Suprapubic skin (tissue), 4 donors: ENCODE measurements at regions not wholly inside any gene's neighbourhood (a gene's known extent, or its start where the extent isn't known, plus 50 kb on each side); places are given as distances from the start of the nearest gene placed in this dataset.
"Not testable (repeated sequence)": the region's sequence is repeated elsewhere in the genome, so short reads cannot be mapped to it uniquely, and the experiment has no call there.

ENCODE experiments used
- DNase-seq, 2 donors: peaks; one replicate each; pipeline ENCODE4 v3.0.0-alpha.2; 2019; ENCODE audit warnings: low spot score in 2 of 2
- H3K27ac ChIP-seq: fragments of 200-600 bp; sonication (generic); one replicate; pipeline ENCODE4 v1.5.1; 2019
- H3K27me3 ChIP-seq: fragments of 200-600 bp; sonication (generic); one replicate; pipeline ENCODE4 v1.5.1; 2019
- H3K36me3 ChIP-seq: fragments of 200-600 bp; sonication (generic); one replicate; pipeline ENCODE4 v1.5.1; 2019
- H3K4me1 ChIP-seq: fragments of 200-600 bp; sonication (generic); one replicate; pipeline ENCODE4 v1.5.1; 2019
- H3K4me3 ChIP-seq: fragments of 200-600 bp; sonication (generic); one replicate; pipeline ENCODE4 v1.5.1; 2019; ENCODE audit warnings: mild to moderate bottlenecking
- H3K9me3 ChIP-seq: fragments of 200-600 bp; sonication (generic); one replicate; pipeline ENCODE4 v1.5.1; 2019
- CTCF ChIP-seq, 2 donors: fragments of 200-600 bp in 1 of 2; fragments of 450-650 bp in 1 of 2; sonication (generic) in 1 of 2; IDR thresholded peaks; one replicate each; pipeline ENCODE4 v1.5.1; 2016 to 2019; ENCODE audit warnings: antibody characterized with exemption in 2 of 2, mild to moderate bottlenecking in 1 of 2, moderate library complexity in 1 of 2
- EP300 ChIP-seq: sonication (generic); formaldehyde crosslinking; IDR thresholded peaks from one replicate; pipeline ENCODE4 v1.6.1; 2017; ENCODE audit warnings: antibody characterized with exemption
- POLR2A ChIP-seq, 2 donors: fragments of 450-650 bp; IDR thresholded peaks; one replicate each; pipeline ENCODE4 v1.6.1; 2017; ENCODE audit warnings: antibody characterized with exemption in 2 of 2, mild to moderate bottlenecking in 2 of 2, moderate library complexity in 2 of 2
- POLR2AphosphoS5 ChIP-seq, 3 donors: sonication (generic); formaldehyde crosslinking; IDR thresholded peaks; one replicate each; pipeline ENCODE4 v1.6.1; 2017; ENCODE audit warnings: antibody characterized with exemption in 3 of 3
- WGBS: methylation state at CpG from one replicate; pipeline ENCODE4 v1.1.5; 2018; 5-methylcytosine and 5-hydroxymethylcytosine counted together

- Histone ChIP-seq H3K27ac (no peak overlapping the region), H3K27me3 (no peaks in the 10 kb centered on the region), H3K4me1 (no peaks in the 10 kb centered on the region), H3K4me3 (no peak overlapping the region), H3K36me3 (no peaks in the 10 kb centered on the region), H3K9me3 (no peaks in the 10 kb centered on the region)
- DNase-seq = no peak
- no peak for TF ChIP-seq EP300
- no peak for TF ChIP-seq POLR2A (IDR thresholded peaks at IDR 0.05)
- TF ChIP-seq CTCF (IDR thresholded peaks at IDR 0.05) = no peak
- no peak for TF ChIP-seq POLR2AphosphoS5 (IDR thresholded peaks at IDR 0.05)
- 78% methylated on average over 3 of the region's 3 CpGs for WGBS
Measured at GRCh38 chr13:87554045-87554444, 117.1 kb upstream of the SLITRK5 start.

GRCh38 chr13:87557788-87558187, 113.4 kb upstream of the SLITRK5 start:
- H3K36me3 ChIP-seq = no peaks in the 10 kb centered on the region
- H3K27me3 ChIP-seq = no peaks in the 10 kb centered on the region
- no peak for DNase-seq
- 81% methylated on average over 2 of the region's 2 CpGs for WGBS
- no peak overlapping the region for H3K4me3 ChIP-seq
- H3K9me3 ChIP-seq = no peaks in the 10 kb centered on the region
- no peaks in the 10 kb centered on the region for H3K4me1 ChIP-seq
- no peak overlapping the region for H3K27ac ChIP-seq
- TF ChIP-seq POLR2A (IDR thresholded peaks at IDR 0.05) = no peak
- no peak for TF ChIP-seq CTCF (IDR thresholded peaks at IDR 0.05)
- TF ChIP-seq POLR2AphosphoS5 (IDR thresholded peaks at IDR 0.05) = no peak
- no peak for TF ChIP-seq EP300

GRCh38 chr13:87561580-87561979, 109.6 kb upstream of the SLITRK5 start:
- 99% methylated on average over 13 of the region's 31 CpGs for WGBS
- not testable (repeated sequence) for H3K27ac ChIP-seq

GRCh38 chr13:87570669-87571068, 100.5 kb upstream of the SLITRK5 start:
- Histone ChIP-seq H3K36me3 (no peaks in the 10 kb centered on the region), H3K27me3 (no peaks in the 10 kb centered on the region), H3K4me1 (no peaks in the 10 kb centered on the region), H3K27ac (no peak overlapping the region), H3K9me3 (no peaks in the 10 kb centered on the region), H3K4me3 (no peak overlapping the region)
- no peak for DNase-seq
- WGBS = 55% methylated on average over 2 of the region's 2 CpGs
- TF ChIP-seq EP300 (no peak), POLR2A (IDR thresholded peaks at IDR 0.05) (no peak), CTCF (IDR thresholded peaks at IDR 0.05) (no peak), POLR2AphosphoS5 (IDR thresholded peaks at IDR 0.05) (no peak)

More at GRCh38 chr13:87561580-87561979, 109.6 kb upstream of the SLITRK5 start:
- not testable (repeated sequence) for H3K4me3 ChIP-seq, H3K9me3 ChIP-seq, H3K4me1 ChIP-seq, DNase-seq, H3K27me3 ChIP-seq, H3K36me3 ChIP-seq

- Histone ChIP-seq H3K4me1 (no peaks in the 10 kb centered on the region), H3K4me3 (no peak overlapping the region), H3K36me3 (no peaks in the 10 kb centered on the region), H3K9me3 (no peaks in the 10 kb centered on the region), H3K27ac (no peak overlapping the region), H3K27me3 (no peaks in the 10 kb centered on the region)
- no peak for DNase-seq
- TF ChIP-seq POLR2AphosphoS5 (IDR thresholded peaks at IDR 0.05) = no peak
Measured at GRCh38 chr13:87582399-87582798, 88.8 kb upstream of the SLITRK5 start.

- no peak overlapping the region for H3K27ac ChIP-seq
- DNase-seq = no peak
- H3K36me3 ChIP-seq = no peaks in the 10 kb centered on the region
- H3K9me3 ChIP-seq = no peaks in the 10 kb centered on the region
- TF ChIP-seq POLR2A (IDR thresholded peaks at IDR 0.05) (no peak), CTCF (IDR thresholded peaks at IDR 0.05) (no peak), EP300 (no peak)
- whole genome bisulfite sequencing = 88% methylated on average over 1 of the region's 1 CpG
- no peaks in the 10 kb centered on the region for H3K4me1 ChIP-seq
- no peaks in the 10 kb centered on the region for H3K27me3 ChIP-seq
- no peak overlapping the region for H3K4me3 ChIP-seq
Measured at GRCh38 chr13:87590518-87590917, 80.7 kb upstream of the SLITRK5 start.

GRCh38 chr13:87604437-87604836, 66.7 kb upstream of the SLITRK5 start:
- DNase-seq, H3K4me3 ChIP-seq, H3K36me3 ChIP-seq, H3K27ac ChIP-seq, H3K4me1 ChIP-seq, H3K27me3 ChIP-seq, H3K9me3 ChIP-seq: not testable (repeated sequence)
- WGBS = 71% methylated on average over 2 of the region's 2 CpGs
